Mammary epithelial cell (primary cell): ENCODE measurements at regions not wholly inside any gene's neighbourhood (a gene's known extent, or its start where the extent isn't known, plus 50 kb on each side); places are given as distances from the start of the nearest gene placed in this dataset.

Experiments used
- CTCF ChIP-seq, 2 donors: IDR thresholded peaks in 1 of 2; conservative IDR thresholded peaks in 1 of 2; 2 replicates each; pipeline ENCODE4 v1.5.1; 2011 to 2012; ENCODE audit warnings: inconsistent platforms in 2 of 2, low read length in 2 of 2, mild to moderate bottlenecking in 2 of 2, control low read depth in 1 of 2, low read depth in 1 of 2; ENCODE audit not compliant: insufficient read depth in 1 of 2; ENCODE audit errors: extremely low read depth in 1 of 2
- EZH2 ChIP-seq: IDR thresholded peaks from 2 replicates; pipeline ENCODE4 v1.6.1; 2012; ENCODE audit warnings: low read length, inconsistent platforms, borderline replicate concordance

GRCh38 chr11:37372667-37373066, 774.6 kb upstream of the RAG2 start:
- no peak for TF ChIP-seq EZH2
- TF ChIP-seq CTCF (conservative IDR thresholded peaks at IDR 0.05 in 1 of 2, IDR thresholded peaks at IDR 0.05 in 1 of 2; ENCODE audit: extremely low read depth in 1 of 2, insufficient read depth in 1 of 2, low read depth in 1 of 2, low read length in 2 of 2) = no peak
